HepG2 (cell line): ENCODE measurements at regions not wholly inside any gene's neighbourhood (a gene's known extent, or its start where the extent isn't known, plus 50 kb on each side); places are given as distances from the start of the nearest gene placed in this dataset.

ENCODE experiments used
- ARID5B ChIP-seq: IDR thresholded peaks from 2 replicates; pipeline ENCODE4 v1.4.0; 2020; ENCODE audit warnings: mild to moderate bottlenecking, missing genetic modification reagents
- ARNT2 ChIP-seq: sonication (generic); formaldehyde crosslinking; IDR thresholded peaks from 2 replicates; pipeline ENCODE4 v1.8.0; 2022; ENCODE audit warnings: mild to moderate bottlenecking, low read depth, missing genetic modification reagents, moderate library complexity
- EP300 ChIP-seq, 3 experiments: sonication (generic) in 1 of 3; formaldehyde crosslinking in 1 of 3; IDR thresholded peaks; 2 replicates each; pipeline versions ENCODE4 v1.5.1 to v1.6.1; 2011 to 2020; ENCODE audit warnings: low read depth in 2 of 3, low read length in 2 of 3, borderline replicate concordance in 1 of 3, improper control_type of control experiment in 1 of 3, mild to moderate bottlenecking in 1 of 3, missing genetic modification reagents in 1 of 3, moderate library complexity in 1 of 3
- FOXA3 ChIP-seq: IDR thresholded peaks from 2 replicates; pipeline ENCODE4 v1.6.1; 2016; ENCODE audit warnings: missing genetic modification reagents, missing compliant biosample characterization
- HDAC1 ChIP-seq: sonication (generic); formaldehyde crosslinking; IDR thresholded peaks from 2 replicates; pipeline ENCODE4 v1.5.1; 2020; ENCODE audit warnings: mild to moderate bottlenecking, missing genetic modification reagents
- HDAC6 ChIP-seq: fragments of 200-600 bp; sonication (generic); IDR thresholded peaks from 2 replicates; pipeline ENCODE4 v1.7.0; 2017; ENCODE audit warnings: mild to moderate bottlenecking, antibody characterized with exemption, low read length, low read depth
- ZBTB4 ChIP-seq: sonication (generic); formaldehyde crosslinking; IDR thresholded peaks from 2 replicates; pipeline ENCODE4 v1.4.0; 2020; ENCODE audit warnings: missing genetic modification reagents, mild to moderate bottlenecking, borderline replicate concordance

- TF ChIP-seq ARID5B (CRISPR knock-in tag) (peak; percentile 33; the same call in 1 of the 2 replicates), HDAC6 (no peak), ARNT2 (0 out of 2 replicates have a peak, but pooled peaks have one; percentile 53), HDAC1 (CRISPR knock-in tag) (0 out of 2 replicates have a peak, but pooled peaks have one; percentile 25), EP300 (IDR thresholded peaks at IDR 0.05; ENCODE audit: low read depth in 2 of 2, low read length in 2 of 2) (peak in 1 of 2 experiments; percentile 47; a peak in 1 of 4 replicates), EP300 (CRISPR knock-in tag; IDR thresholded peaks at IDR 0.05; ENCODE audit: borderline replicate concordance) (no peak), FOXA3 (CRISPR knock-in tag) (peak; percentile 43; the same call in 1 of the 2 replicates), ZBTB4 (no peak)
Measured at GRCh38 chr2:8134473-8134932, 547.4 kb upstream of the ID2 start (continued).
